Activated naive CD8-positive, alpha-beta T cell (primary cell): ENCODE measurements at regions not wholly inside any gene's neighbourhood (a gene's known extent, or its start where the extent isn't known, plus 50 kb on each side); places are given as distances from the start of the nearest gene placed in this dataset.
"Not testable (repeated sequence)": the region's sequence is repeated elsewhere in the genome, so short reads cannot be mapped to it uniquely, and the experiment has no call there.

ENCODE experiments used
- H3K27ac Mint-ChIP-seq: one replicate; pipeline ENCODE4 v1.8.0; 2021; ENCODE audit warnings: mixed read lengths
- H3K27me3 Mint-ChIP-seq: one replicate; pipeline ENCODE4 v1.8.0; 2021; ENCODE audit warnings: mixed read lengths
- H3K36me3 Mint-ChIP-seq: one replicate; pipeline ENCODE4 v1.8.0; 2021; ENCODE audit warnings: mixed read lengths
- H3K4me1 Mint-ChIP-seq: one replicate; pipeline ENCODE4 v1.8.0; 2021; ENCODE audit warnings: low read depth, mixed read lengths
- H3K4me3 Mint-ChIP-seq: one replicate; pipeline ENCODE4 v1.8.0; 2021; ENCODE audit warnings: mild to moderate bottlenecking, mixed read lengths
- H3K9me3 Mint-ChIP-seq: one replicate; pipeline ENCODE4 v1.8.0; 2021; ENCODE audit warnings: low read depth, mixed read lengths

GRCh38 chr3:72036899-72037298 is 252.0 kb upstream of the PROK2 start:
- Mint-ChIP-seq H3K27me3 (peaks cover 19% of the 10 kb centered on the region), H3K4me1 (no peaks in the 10 kb centered on the region), H3K9me3 (peaks cover 3% of the 10 kb centered on the region), H3K36me3 (no peaks in the 10 kb centered on the region), H3K4me3 (no peak overlapping the region), H3K27ac (no peak overlapping the region)

- peaks cover 17% of the 10 kb centered on the region for H3K27me3 Mint-ChIP-seq
- H3K4me3 Mint-ChIP-seq = no peak overlapping the region
- H3K9me3 Mint-ChIP-seq = peaks cover 3% of the 10 kb centered on the region
- H3K4me1 Mint-ChIP-seq = no peaks in the 10 kb centered on the region
- no peaks in the 10 kb centered on the region for H3K36me3 Mint-ChIP-seq
- no peak overlapping the region for H3K27ac Mint-ChIP-seq
Observed at GRCh38 chr3:72035606-72036005, 250.7 kb upstream of the PROK2 start.

- Mint-ChIP-seq H3K4me1 (no peaks in the 10 kb centered on the region), H3K9me3 (peaks cover 3% of the 10 kb centered on the region), H3K4me3 (no peak overlapping the region), H3K36me3 (no peaks in the 10 kb centered on the region), H3K27me3 (peaks cover 17% of the 10 kb centered on the region), H3K27ac (no peak overlapping the region)
Observed at GRCh38 chr3:72034986-72035385, 250.0 kb upstream of the PROK2 start.

- H3K27me3 Mint-ChIP-seq = peaks cover 11% of the 10 kb centered on the region
- H3K4me1 Mint-ChIP-seq = no peaks in the 10 kb centered on the region
- no peaks in the 10 kb centered on the region for H3K36me3 Mint-ChIP-seq
- H3K27ac Mint-ChIP-seq = no peak overlapping the region
- no peak overlapping the region for H3K4me3 Mint-ChIP-seq
- H3K9me3 Mint-ChIP-seq = peaks cover 3% of the 10 kb centered on the region
Observed at GRCh38 chr3:72033666-72034428, 248.9 kb upstream of the PROK2 start.

- Mint-ChIP-seq H3K9me3 (peaks cover 3% of the 10 kb centered on the region), H3K36me3 (no peaks in the 10 kb centered on the region), H3K4me1 (no peaks in the 10 kb centered on the region), H3K27me3 (peaks cover 6% of the 10 kb centered on the region), H3K27ac (no peak overlapping the region), H3K4me3 (no peak overlapping the region)
Observed at GRCh38 chr3:72032441-72033135, 247.6 kb upstream of the PROK2 start.

GRCh38 chr3:72031581-72031980 is 246.6 kb upstream of the PROK2 start:
- peaks cover 2% of the 10 kb centered on the region for H3K27me3 Mint-ChIP-seq
- no peaks in the 10 kb centered on the region for H3K36me3 Mint-ChIP-seq
- no peak overlapping the region for H3K4me3 Mint-ChIP-seq
- H3K9me3 Mint-ChIP-seq = peaks cover 3% of the 10 kb centered on the region
- H3K27ac Mint-ChIP-seq = no peak overlapping the region
- H3K4me1 Mint-ChIP-seq = no peaks in the 10 kb centered on the region

- H3K4me3 Mint-ChIP-seq, H3K27me3 Mint-ChIP-seq, H3K4me1 Mint-ChIP-seq, H3K27ac Mint-ChIP-seq, H3K36me3 Mint-ChIP-seq, H3K9me3 Mint-ChIP-seq: not testable (repeated sequence)
Observed at GRCh38 chr3:72030296-72030695, 245.3 kb upstream of the PROK2 start.

- not testable (repeated sequence) for H3K9me3 Mint-ChIP-seq
Observed at GRCh38 chr3:72028726-72029125, 243.8 kb upstream of the PROK2 start.

GRCh38 chr3:72028307-72028706 is 243.4 kb upstream of the PROK2 start:
- not testable (repeated sequence) for H3K9me3 Mint-ChIP-seq, H3K27me3 Mint-ChIP-seq, H3K36me3 Mint-ChIP-seq, H3K4me1 Mint-ChIP-seq, H3K27ac Mint-ChIP-seq, H3K4me3 Mint-ChIP-seq

More at GRCh38 chr3:72028726-72029125, 243.8 kb upstream of the PROK2 start:
- not testable (repeated sequence) for H3K4me3 Mint-ChIP-seq, H3K4me1 Mint-ChIP-seq, H3K27me3 Mint-ChIP-seq, H3K27ac Mint-ChIP-seq, H3K36me3 Mint-ChIP-seq

- not testable (repeated sequence) for H3K9me3 Mint-ChIP-seq, H3K36me3 Mint-ChIP-seq, H3K27ac Mint-ChIP-seq, H3K4me3 Mint-ChIP-seq, H3K27me3 Mint-ChIP-seq, H3K4me1 Mint-ChIP-seq
Observed at GRCh38 chr3:72027728-72028127, 242.8 kb upstream of the PROK2 start.

- no peaks in the 10 kb centered on the region for H3K9me3 Mint-ChIP-seq
- H3K27me3 Mint-ChIP-seq = no peaks in the 10 kb centered on the region
- H3K27ac Mint-ChIP-seq = no peak overlapping the region
- no peaks in the 10 kb centered on the region for H3K36me3 Mint-ChIP-seq
- H3K4me1 Mint-ChIP-seq = no peaks in the 10 kb centered on the region
- no peak overlapping the region for H3K4me3 Mint-ChIP-seq
Observed at GRCh38 chr3:72022027-72022426, 237.1 kb upstream of the PROK2 start.

- no peaks in the 10 kb centered on the region for H3K4me1 Mint-ChIP-seq
- no peaks in the 10 kb centered on the region for H3K27me3 Mint-ChIP-seq
- no peaks in the 10 kb centered on the region for H3K36me3 Mint-ChIP-seq
- H3K4me3 Mint-ChIP-seq = no peak overlapping the region
- H3K9me3 Mint-ChIP-seq = no peaks in the 10 kb centered on the region
- H3K27ac Mint-ChIP-seq = no peak overlapping the region
Observed at GRCh38 chr3:72021531-72021930, 236.6 kb upstream of the PROK2 start.

- Mint-ChIP-seq H3K9me3 (no peaks in the 10 kb centered on the region), H3K36me3 (no peaks in the 10 kb centered on the region), H3K27me3 (no peaks in the 10 kb centered on the region), H3K27ac (no peak overlapping the region), H3K4me1 (no peaks in the 10 kb centered on the region), H3K4me3 (no peak overlapping the region)
Observed at GRCh38 chr3:72018343-72018984, 233.5 kb upstream of the PROK2 start.

GRCh38 chr3:72017935-72018334 is 233.0 kb upstream of the PROK2 start:
- Mint-ChIP-seq H3K36me3 (no peaks in the 10 kb centered on the region), H3K27me3 (no peaks in the 10 kb centered on the region), H3K27ac (no peak overlapping the region), H3K9me3 (no peaks in the 10 kb centered on the region), H3K4me3 (no peak overlapping the region), H3K4me1 (no peaks in the 10 kb centered on the region)

- Mint-ChIP-seq H3K4me3 (no peak overlapping the region), H3K9me3 (no peaks in the 10 kb centered on the region), H3K36me3 (no peaks in the 10 kb centered on the region), H3K27ac (no peak overlapping the region), H3K27me3 (no peaks in the 10 kb centered on the region), H3K4me1 (no peaks in the 10 kb centered on the region)
Observed at GRCh38 chr3:72017311-72017710, 232.4 kb upstream of the PROK2 start.
